ENCODE measurements at regions not wholly inside any gene's neighbourhood (a gene's known extent, or its start where the extent isn't known, plus 50 kb on each side); places are given as distances from the start of the nearest gene placed in this dataset.

DNA sequence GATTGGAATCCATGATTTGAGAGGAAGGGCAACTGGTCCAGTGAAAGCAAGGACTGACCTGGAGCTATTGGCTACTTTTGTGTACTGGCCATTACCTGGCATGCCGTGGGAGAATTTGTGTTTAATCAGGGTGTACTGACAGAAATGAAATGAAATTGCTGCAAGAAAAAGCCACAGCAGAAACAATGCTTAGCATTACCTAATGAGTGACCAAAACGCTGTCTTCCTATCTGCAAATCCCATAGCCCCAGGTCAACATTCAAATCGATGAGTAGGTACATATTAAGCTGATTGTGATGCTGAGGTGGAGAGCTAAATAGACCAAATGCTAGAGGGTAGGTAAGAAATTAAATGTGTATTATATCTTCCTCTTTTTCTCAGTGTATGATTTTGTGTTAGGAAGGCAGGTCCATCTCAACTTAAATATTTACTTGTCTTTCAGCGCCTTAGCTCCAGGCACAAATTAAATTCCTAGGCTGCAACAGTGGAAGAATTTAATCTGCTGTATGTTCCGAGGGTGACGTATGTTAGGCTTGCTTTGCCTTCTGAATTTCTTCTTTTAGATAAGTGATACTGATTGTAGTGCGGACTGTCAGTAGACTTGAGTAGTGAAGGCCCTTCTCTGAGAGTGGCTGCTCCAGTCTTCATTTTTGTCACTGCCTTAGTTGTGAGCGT is 331.1 kb downstream of the SV2B start:
- no peak for DNase-seq
- no peaks in the 10 kb centered on the region for H3K27me3 ChIP-seq (ENCODE audit: insufficient read depth)
- ChIA-PET CTCF (interaction anchor here (1.2 to 1.5 kb wide), 2 partner anchors 19 to 129 kb away, joined by 3 read pairs; no protein-coding TSS in a partner anchor), POLR2A (no interaction called here)
- H3K9me3 ChIP-seq: no peaks in the 10 kb centered on the region; the same call in 1 of the 2 replicates
- no peaks in the 10 kb centered on the region for H3K79me2 ChIP-seq (ENCODE audit: insufficient read depth)
- no peaks in the 10 kb centered on the region for H3K36me3 ChIP-seq (replicated peaks in 1 of 2; ENCODE audit: control insufficient read depth in 1 of 2, insufficient read depth in 2 of 2, low read length in 1 of 2)
- no peaks in the 10 kb centered on the region for H3K4me1 ChIP-seq (ENCODE audit: control insufficient read depth in 1 of 2, insufficient read depth in 2 of 2, low read depth in 1 of 2, low read length in 1 of 2)
- no peaks in the 10 kb centered on the region for H3F3A ChIP-seq (replicated peaks; ENCODE audit: insufficient read depth)
- no peaks in the 10 kb centered on the region for H3K9me2 ChIP-seq
- WGBS (ENCODE audit: low lambda C conversion rate): 65% methylated on average over 8 of the region's 8 CpGs
- no peak overlapping the region for H3K4me2 ChIP-seq
- H2AFZ ChIP-seq (ENCODE audit: low read depth): no peak overlapping the region
- no peak overlapping the region for H3K4me3 ChIP-seq (ENCODE audit: low read depth in 2 of 2, low read length in 1 of 2)
- no peak overlapping the region for H3K27ac ChIP-seq (ENCODE audit: low read depth in 2 of 2, low read length in 1 of 2)
- H4K20me1 ChIP-seq (ENCODE audit: insufficient read depth): no peaks in the 10 kb centered on the region
- TF ChIP-seq JUND (IDR thresholded peaks at IDR 0.05): no peak
- TF ChIP-seq NRF1 (IDR thresholded peaks at IDR 0.05; ENCODE audit: low read depth, low read length): no peak
- TF ChIP-seq, protein P1, sequence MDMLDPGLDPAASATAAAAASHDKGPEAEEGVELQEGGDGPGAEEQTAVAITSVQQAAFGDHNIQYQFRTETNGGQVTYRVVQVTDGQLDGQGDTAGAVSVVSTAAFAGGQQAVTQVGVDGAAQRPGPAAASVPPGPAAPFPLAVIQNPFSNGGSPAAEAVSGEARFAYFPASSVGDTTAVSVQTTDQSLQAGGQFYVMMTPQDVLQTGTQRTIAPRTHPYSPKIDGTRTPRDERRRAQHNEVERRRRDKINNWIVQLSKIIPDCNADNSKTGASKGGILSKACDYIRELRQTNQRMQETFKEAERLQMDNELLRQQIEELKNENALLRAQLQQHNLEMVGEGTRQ (IDR thresholded peaks at IDR 0.05; ENCODE audit: borderline replicate concordance, low read depth, low read length): no peak
- no peak for TF ChIP-seq TEAD4 (IDR thresholded peaks at IDR 0.05; ENCODE audit: borderline replicate concordance, insufficient read depth)
- TF ChIP-seq RFX5 (IDR thresholded peaks at IDR 0.05; ENCODE audit: low read length): no peak
- TF ChIP-seq, protein P2, sequence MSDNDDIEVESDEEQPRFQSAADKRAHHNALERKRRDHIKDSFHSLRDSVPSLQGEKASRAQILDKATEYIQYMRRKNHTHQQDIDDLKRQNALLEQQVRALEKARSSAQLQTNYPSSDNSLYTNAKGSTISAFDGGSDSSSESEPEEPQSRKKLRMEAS (IDR thresholded peaks at IDR 0.05; ENCODE audit: low read depth): no peak
- TF ChIP-seq CHD2 (IDR thresholded peaks at IDR 0.05; ENCODE audit: low read length, partially characterized antibody): no peak
- no peak for TF ChIP-seq POLR2AphosphoS5 (IDR thresholded peaks at IDR 0.05; ENCODE audit: low read depth, low read length)
- TF ChIP-seq MXI1 (IDR thresholded peaks at IDR 0.05; ENCODE audit: low read depth, low read length): no peak
- TF ChIP-seq, protein P3, sequence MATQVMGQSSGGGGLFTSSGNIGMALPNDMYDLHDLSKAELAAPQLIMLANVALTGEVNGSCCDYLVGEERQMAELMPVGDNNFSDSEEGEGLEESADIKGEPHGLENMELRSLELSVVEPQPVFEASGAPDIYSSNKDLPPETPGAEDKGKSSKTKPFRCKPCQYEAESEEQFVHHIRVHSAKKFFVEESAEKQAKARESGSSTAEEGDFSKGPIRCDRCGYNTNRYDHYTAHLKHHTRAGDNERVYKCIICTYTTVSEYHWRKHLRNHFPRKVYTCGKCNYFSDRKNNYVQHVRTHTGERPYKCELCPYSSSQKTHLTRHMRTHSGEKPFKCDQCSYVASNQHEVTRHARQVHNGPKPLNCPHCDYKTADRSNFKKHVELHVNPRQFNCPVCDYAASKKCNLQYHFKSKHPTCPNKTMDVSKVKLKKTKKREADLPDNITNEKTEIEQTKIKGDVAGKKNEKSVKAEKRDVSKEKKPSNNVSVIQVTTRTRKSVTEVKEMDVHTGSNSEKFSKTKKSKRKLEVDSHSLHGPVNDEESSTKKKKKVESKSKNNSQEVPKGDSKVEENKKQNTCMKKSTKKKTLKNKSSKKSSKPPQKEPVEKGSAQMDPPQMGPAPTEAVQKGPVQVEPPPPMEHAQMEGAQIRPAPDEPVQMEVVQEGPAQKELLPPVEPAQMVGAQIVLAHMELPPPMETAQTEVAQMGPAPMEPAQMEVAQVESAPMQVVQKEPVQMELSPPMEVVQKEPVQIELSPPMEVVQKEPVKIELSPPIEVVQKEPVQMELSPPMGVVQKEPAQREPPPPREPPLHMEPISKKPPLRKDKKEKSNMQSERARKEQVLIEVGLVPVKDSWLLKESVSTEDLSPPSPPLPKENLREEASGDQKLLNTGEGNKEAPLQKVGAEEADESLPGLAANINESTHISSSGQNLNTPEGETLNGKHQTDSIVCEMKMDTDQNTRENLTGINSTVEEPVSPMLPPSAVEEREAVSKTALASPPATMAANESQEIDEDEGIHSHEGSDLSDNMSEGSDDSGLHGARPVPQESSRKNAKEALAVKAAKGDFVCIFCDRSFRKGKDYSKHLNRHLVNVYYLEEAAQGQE (IDR thresholded peaks at IDR 0.05; ENCODE audit: low read depth, low read length): no peak
- no peak for TF ChIP-seq RAD21 (IDR thresholded peaks at IDR 0.05; ENCODE audit: low read length)
- TF ChIP-seq ELF1 (IDR thresholded peaks at IDR 0.05): no peak
- TF ChIP-seq FOXJ3 (CRISPR knock-in tag; IDR thresholded peaks at IDR 0.05): no peak
- no peak overlapping the region for H3K9ac ChIP-seq

DNA sequence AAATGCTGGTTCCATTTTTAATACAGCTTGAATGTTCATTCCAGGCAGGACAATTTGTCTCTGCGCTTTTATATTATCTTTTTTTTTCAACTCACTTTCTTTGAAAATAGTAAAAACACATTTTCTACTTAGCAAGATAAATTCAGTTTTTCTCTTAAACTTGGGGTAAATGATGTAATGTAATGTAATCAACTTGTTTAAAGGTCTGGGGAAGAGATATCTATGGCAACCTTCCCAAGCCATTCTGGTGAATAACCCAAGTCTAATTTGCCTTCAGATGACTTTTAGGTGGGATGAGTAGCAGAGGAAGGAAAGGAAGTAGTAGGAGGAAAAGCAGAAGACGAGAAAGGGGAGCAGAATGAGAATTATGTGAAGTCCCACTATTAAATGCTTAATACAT is 335.1 kb downstream of the SV2B start:
- H3K36me3 ChIP-seq (replicated peaks in 1 of 2; ENCODE audit: control insufficient read depth in 1 of 2, insufficient read depth in 2 of 2, low read length in 1 of 2): no peaks in the 10 kb centered on the region
- ChIA-PET CTCF (interaction anchor here (1.1 to 1.5 kb wide), 2 partner anchors 22 to 102 kb away, joined by 3 read pairs; no protein-coding TSS in a partner anchor), POLR2A (no interaction called here)
- H3F3A ChIP-seq (replicated peaks; ENCODE audit: insufficient read depth): no peaks in the 10 kb centered on the region
- H3K4me2 ChIP-seq: no peak overlapping the region
- H3K27ac ChIP-seq (ENCODE audit: low read depth in 2 of 2, low read length in 1 of 2): no peak overlapping the region
- no peaks in the 10 kb centered on the region for H3K4me1 ChIP-seq (ENCODE audit: control insufficient read depth in 1 of 2, insufficient read depth in 2 of 2, low read depth in 1 of 2, low read length in 1 of 2)
- no peaks in the 10 kb centered on the region for H4K20me1 ChIP-seq (ENCODE audit: insufficient read depth)
- no peak overlapping the region for H3K4me3 ChIP-seq (ENCODE audit: low read depth in 2 of 2, low read length in 1 of 2)
- H3K9ac ChIP-seq: no peak overlapping the region
- no peaks in the 10 kb centered on the region for H3K27me3 ChIP-seq (ENCODE audit: insufficient read depth)
- H2AFZ ChIP-seq (ENCODE audit: low read depth): no peak overlapping the region
- DNase-seq: no peak
- H3K9me3 ChIP-seq: no peaks in the 10 kb centered on the region
- no peaks in the 10 kb centered on the region for H3K9me2 ChIP-seq
- no peaks in the 10 kb centered on the region for H3K79me2 ChIP-seq (ENCODE audit: insufficient read depth)
- WGBS (ENCODE audit: low lambda C conversion rate): 59% methylated on average over 2 of the region's 2 CpGs
- TF ChIP-seq YY1 (IDR thresholded peaks at IDR 0.05; ENCODE audit: low read depth): no peak
